ENCODE measurements at regions not wholly inside any gene's neighbourhood (a gene's known extent, or its start where the extent isn't known, plus 50 kb on each side); places are given as distances from the start of the nearest gene placed in this dataset.

DNA sequence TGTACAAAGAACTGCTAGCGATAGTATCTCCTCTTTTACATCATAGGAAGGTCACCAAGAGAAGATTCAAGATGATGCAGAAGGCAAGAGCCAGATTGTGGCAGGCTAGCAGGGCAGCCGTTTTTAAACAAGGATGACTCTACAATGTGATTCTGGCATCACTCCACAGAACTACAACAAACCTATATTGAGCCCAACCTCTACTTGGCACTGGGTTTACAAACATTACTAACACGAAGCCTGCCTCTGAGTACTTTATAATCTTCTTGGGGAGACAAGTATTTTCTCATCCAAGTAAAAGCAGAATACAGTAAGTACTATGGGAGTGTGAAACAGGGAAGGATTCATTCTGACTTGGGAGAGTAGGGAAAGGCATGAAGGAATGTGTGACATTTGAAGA, 448.6 kb downstream of the ZNF608 start:
- Histone ChIP-seq H3K4me1 (ENCODE audit: control insufficient read depth in 1 of 2, insufficient read depth in 2 of 2, low read length in 2 of 2) (no peaks in the 10 kb centered on the region), H3K4me2 (ENCODE audit: low read length) (no peak overlapping the region), H3K36me3 (ENCODE audit: control insufficient read depth in 1 of 2, insufficient read depth in 2 of 2, low read length in 2 of 2) (no peaks in the 10 kb centered on the region), H3K27ac (ENCODE audit: low read depth, low read length) (no peak overlapping the region), H3K27me3 (ENCODE audit: insufficient read depth, low read length) (no peaks in the 10 kb centered on the region), H3K9me3 (ENCODE audit: control insufficient read depth in 1 of 2, insufficient read depth in 1 of 2, low read depth in 1 of 2, low read length in 2 of 2) (no peaks in the 10 kb centered on the region), H3K9me2 (ENCODE audit: insufficient read depth) (no peaks in the 10 kb centered on the region), H3K4me3 (replicated peaks in 1 of 2; ENCODE audit: low read depth in 1 of 2, low read length in 2 of 2) (no peak overlapping the region), H3K9ac (ENCODE audit: low read length) (no peak overlapping the region), H3K79me2 (ENCODE audit: insufficient read depth, low read length) (no peaks in the 10 kb centered on the region), H4K20me1 (ENCODE audit: insufficient read depth) (no peaks in the 10 kb centered on the region), H2AFZ (ENCODE audit: low read depth, low read length, poor library complexity, severe bottlenecking) (no peak overlapping the region)
- ATAC-seq: no peak
- POLR2A ChIA-PET: no interaction called here
- DNase-seq (ENCODE audit: low read depth, low spot score): no peak
- intact Hi-C loops (cut with micrococcal nuclease): no loop called here
- RAD21 ChIA-PET (ENCODE audit: low non-redundant PET in 1 of 2, low total read pairs in 2 of 2, uncharacterized antibody in 2 of 2, unreplicated experiment in 2 of 2): no interaction called here
- CTCF ChIA-PET: no interaction called here
- TF ChIP-seq POLR2AphosphoS5 (IDR thresholded peaks at IDR 0.05; ENCODE audit: low read depth, low read length): no peak
- TF ChIP-seq EZH2 (IDR thresholded peaks at IDR 0.05): no peak
- no peak for TF ChIP-seq ZNF274 (IDR thresholded peaks at IDR 0.05; ENCODE audit: low read depth, low read length)
- TF ChIP-seq CEBPB (IDR thresholded peaks at IDR 0.05; ENCODE audit: low read depth): no peak
- TF ChIP-seq RAD21 (IDR thresholded peaks at IDR 0.05; ENCODE audit: low read depth): no peak
- TF ChIP-seq, protein P1, sequence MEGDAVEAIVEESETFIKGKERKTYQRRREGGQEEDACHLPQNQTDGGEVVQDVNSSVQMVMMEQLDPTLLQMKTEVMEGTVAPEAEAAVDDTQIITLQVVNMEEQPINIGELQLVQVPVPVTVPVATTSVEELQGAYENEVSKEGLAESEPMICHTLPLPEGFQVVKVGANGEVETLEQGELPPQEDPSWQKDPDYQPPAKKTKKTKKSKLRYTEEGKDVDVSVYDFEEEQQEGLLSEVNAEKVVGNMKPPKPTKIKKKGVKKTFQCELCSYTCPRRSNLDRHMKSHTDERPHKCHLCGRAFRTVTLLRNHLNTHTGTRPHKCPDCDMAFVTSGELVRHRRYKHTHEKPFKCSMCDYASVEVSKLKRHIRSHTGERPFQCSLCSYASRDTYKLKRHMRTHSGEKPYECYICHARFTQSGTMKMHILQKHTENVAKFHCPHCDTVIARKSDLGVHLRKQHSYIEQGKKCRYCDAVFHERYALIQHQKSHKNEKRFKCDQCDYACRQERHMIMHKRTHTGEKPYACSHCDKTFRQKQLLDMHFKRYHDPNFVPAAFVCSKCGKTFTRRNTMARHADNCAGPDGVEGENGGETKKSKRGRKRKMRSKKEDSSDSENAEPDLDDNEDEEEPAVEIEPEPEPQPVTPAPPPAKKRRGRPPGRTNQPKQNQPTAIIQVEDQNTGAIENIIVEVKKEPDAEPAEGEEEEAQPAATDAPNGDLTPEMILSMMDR (IDR thresholded peaks at IDR 0.05 in 2 of 3, conservative IDR thresholded peaks at IDR 0.05 in 1 of 3; ENCODE audit: borderline replicate concordance in 1 of 3, insufficient read depth in 1 of 3, low read depth in 2 of 3, low read length in 2 of 3): no peak
- TF ChIP-seq, protein P2, sequence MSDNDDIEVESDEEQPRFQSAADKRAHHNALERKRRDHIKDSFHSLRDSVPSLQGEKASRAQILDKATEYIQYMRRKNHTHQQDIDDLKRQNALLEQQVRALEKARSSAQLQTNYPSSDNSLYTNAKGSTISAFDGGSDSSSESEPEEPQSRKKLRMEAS (IDR thresholded peaks at IDR 0.05): no peak
- TF ChIP-seq EGR1 (IDR thresholded peaks at IDR 0.05; ENCODE audit: low read depth): no peak
- no peak for TF ChIP-seq CBX3 (IDR thresholded peaks at IDR 0.05; ENCODE audit: low read depth)
- TF ChIP-seq, protein P3, sequence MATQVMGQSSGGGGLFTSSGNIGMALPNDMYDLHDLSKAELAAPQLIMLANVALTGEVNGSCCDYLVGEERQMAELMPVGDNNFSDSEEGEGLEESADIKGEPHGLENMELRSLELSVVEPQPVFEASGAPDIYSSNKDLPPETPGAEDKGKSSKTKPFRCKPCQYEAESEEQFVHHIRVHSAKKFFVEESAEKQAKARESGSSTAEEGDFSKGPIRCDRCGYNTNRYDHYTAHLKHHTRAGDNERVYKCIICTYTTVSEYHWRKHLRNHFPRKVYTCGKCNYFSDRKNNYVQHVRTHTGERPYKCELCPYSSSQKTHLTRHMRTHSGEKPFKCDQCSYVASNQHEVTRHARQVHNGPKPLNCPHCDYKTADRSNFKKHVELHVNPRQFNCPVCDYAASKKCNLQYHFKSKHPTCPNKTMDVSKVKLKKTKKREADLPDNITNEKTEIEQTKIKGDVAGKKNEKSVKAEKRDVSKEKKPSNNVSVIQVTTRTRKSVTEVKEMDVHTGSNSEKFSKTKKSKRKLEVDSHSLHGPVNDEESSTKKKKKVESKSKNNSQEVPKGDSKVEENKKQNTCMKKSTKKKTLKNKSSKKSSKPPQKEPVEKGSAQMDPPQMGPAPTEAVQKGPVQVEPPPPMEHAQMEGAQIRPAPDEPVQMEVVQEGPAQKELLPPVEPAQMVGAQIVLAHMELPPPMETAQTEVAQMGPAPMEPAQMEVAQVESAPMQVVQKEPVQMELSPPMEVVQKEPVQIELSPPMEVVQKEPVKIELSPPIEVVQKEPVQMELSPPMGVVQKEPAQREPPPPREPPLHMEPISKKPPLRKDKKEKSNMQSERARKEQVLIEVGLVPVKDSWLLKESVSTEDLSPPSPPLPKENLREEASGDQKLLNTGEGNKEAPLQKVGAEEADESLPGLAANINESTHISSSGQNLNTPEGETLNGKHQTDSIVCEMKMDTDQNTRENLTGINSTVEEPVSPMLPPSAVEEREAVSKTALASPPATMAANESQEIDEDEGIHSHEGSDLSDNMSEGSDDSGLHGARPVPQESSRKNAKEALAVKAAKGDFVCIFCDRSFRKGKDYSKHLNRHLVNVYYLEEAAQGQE (IDR thresholded peaks at IDR 0.05; ENCODE audit: low read depth): no peak
- TF ChIP-seq ZFX (IDR thresholded peaks at IDR 0.05): no peak
- TF ChIP-seq FOSL1 (IDR thresholded peaks at IDR 0.05; ENCODE audit: low read depth): no peak
- TF ChIP-seq, protein P4, sequence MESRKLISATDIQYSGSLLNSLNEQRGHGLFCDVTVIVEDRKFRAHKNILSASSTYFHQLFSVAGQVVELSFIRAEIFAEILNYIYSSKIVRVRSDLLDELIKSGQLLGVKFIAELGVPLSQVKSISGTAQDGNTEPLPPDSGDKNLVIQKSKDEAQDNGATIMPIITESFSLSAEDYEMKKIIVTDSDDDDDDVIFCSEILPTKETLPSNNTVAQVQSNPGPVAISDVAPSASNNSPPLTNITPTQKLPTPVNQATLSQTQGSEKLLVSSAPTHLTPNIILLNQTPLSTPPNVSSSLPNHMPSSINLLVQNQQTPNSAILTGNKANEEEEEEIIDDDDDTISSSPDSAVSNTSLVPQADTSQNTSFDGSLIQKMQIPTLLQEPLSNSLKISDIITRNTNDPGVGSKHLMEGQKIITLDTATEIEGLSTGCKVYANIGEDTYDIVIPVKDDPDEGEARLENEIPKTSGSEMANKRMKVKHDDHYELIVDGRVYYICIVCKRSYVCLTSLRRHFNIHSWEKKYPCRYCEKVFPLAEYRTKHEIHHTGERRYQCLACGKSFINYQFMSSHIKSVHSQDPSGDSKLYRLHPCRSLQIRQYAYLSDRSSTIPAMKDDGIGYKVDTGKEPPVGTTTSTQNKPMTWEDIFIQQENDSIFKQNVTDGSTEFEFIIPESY (IDR thresholded peaks at IDR 0.05; ENCODE audit: extremely low read depth, insufficient replicate concordance, low read length): no peak
- TF ChIP-seq ELF1 (IDR thresholded peaks at IDR 0.05; ENCODE audit: borderline replicate concordance, low read depth): no peak
- TF ChIP-seq YY1 (IDR thresholded peaks at IDR 0.05; ENCODE audit: extremely low read depth, insufficient replicate concordance, low read depth, low read length): no peak
- no peak for TF ChIP-seq TCF7L2 (IDR thresholded peaks at IDR 0.05; ENCODE audit: borderline replicate concordance, extremely low read depth, insufficient read depth, insufficient read length)
- no peak for TF ChIP-seq POLR2A (IDR thresholded peaks at IDR 0.05; ENCODE audit: borderline replicate concordance, extremely low read depth, insufficient read depth, insufficient read length)
- TF ChIP-seq EZH2phosphoT487 (IDR thresholded peaks at IDR 0.05; ENCODE audit: borderline replicate concordance): no peak
- no TSS peak for BruUV-seq (replicated peaks)

All from HCT116 (cell line).